HG02571 (cell line): ENCODE measurements at regions not wholly inside any gene's neighbourhood (a gene's known extent, or its start where the extent isn't known, plus 50 kb on each side); places are given as distances from the start of the nearest gene placed in this dataset.
"Not testable (repeated sequence)": the region's sequence is repeated elsewhere in the genome, so short reads cannot be mapped to it uniquely, and the experiment has no call there.

Source experiments
- ATAC-seq: cut with Tn5 transposase; IDR thresholded peaks from one replicate; pipeline ENCODE4 v1.9.1; 2021; ENCODE audit warnings: mild to moderate bottlenecking, moderate library complexity; ENCODE audit not compliant: unreplicated experiment

DNA sequence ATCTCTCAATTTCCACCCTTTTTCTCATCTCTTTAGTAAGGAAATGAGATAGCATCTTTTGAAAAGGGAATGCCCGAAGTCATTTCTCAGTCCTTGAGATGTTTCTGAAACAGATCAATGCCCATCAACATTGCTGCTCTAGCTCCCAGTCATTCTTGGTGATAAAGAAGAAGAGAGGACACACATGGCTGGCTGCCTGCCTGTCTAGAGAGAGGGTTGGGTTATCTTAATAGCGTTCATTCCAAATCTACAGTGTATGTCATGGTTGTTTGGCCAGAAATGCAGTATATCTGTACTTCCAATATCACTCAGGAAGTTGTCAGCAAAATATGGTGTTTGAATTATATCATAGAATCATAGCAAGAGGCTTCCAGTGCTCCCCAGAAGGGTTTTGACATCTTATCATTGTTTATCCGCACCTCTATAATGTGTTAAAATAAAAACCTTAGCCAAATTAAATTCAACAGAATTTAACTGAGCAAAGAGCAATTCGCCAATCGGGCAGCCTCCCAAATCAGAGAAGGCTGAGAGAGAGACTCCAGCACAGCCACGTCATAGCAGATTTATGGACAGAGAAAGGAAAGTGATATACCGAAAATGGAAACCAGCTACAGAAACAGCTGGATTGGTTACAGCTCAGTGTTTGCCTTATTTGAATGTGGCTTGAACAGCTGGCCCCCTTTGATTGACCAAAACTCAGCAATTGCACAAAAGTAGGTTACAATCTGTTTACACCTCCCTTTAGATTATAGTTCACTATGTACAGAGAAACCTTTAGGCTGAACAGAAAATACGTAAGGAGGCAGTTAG lies 321.0 kb upstream of the FRG1 start:
- not testable (repeated sequence) for ATAC-seq

DNA sequence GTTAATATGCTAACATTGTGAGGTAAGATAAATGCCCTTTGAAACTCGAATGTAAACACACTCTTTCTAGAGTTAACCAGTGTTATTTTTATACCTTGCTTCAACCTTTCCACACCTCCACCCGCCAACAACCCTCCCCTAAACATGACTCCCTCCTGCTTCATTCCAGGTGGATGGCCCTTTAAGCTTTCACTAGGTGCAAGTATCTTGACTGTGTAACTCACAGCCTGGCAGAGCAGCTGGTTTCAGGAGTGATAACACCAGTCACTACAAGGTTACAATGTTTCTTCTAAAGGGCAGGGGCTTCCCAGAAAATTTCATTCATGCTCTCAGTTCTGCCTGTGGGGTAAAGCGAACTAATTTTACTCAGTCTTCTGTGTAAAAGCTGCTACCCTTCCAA lies 318.1 kb upstream of the FRG1 start:
- ATAC-seq: not testable (repeated sequence)

DNA sequence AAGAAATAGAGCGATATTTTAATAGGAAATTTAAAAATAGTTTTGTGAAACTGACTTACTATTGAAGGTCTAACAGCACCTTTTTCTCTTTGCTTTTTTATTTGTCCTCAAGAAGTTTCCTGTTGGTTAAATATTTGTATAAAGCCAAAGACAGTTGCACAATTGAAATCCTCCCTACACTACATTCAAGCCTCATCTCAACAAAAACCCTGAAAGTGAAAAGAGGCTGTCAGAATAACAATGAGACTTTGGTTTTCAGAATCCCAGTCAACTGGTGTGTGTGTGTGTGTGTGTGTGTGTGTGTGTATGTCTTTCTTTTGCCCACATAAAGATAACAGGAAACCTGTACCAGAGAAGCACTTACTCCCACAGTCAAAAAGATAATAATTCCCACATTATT lies 313.6 kb upstream of the FRG1 start:
- not testable (repeated sequence) for ATAC-seq

DNA sequence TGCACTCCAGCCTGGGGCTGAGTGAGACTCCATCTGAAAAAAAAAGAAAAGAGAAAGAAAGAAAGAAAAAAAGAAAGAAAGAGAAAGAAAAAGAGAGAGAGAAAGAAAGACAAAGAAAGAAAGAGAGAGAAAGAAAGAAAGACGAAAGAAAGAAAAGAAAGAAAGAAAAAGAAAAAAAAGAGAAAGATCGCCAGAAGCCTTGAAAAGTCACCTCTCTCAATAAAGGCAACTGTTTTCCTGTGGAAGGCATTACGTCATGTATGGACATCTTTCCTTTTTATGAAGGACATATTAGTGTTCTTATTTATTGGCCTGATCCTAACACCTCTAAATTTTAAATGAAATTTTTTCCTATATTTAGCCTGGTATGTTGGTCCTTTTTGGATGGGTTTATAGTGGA lies 310.9 kb upstream of the FRG1 start:
- ATAC-seq: not testable (repeated sequence)

DNA sequence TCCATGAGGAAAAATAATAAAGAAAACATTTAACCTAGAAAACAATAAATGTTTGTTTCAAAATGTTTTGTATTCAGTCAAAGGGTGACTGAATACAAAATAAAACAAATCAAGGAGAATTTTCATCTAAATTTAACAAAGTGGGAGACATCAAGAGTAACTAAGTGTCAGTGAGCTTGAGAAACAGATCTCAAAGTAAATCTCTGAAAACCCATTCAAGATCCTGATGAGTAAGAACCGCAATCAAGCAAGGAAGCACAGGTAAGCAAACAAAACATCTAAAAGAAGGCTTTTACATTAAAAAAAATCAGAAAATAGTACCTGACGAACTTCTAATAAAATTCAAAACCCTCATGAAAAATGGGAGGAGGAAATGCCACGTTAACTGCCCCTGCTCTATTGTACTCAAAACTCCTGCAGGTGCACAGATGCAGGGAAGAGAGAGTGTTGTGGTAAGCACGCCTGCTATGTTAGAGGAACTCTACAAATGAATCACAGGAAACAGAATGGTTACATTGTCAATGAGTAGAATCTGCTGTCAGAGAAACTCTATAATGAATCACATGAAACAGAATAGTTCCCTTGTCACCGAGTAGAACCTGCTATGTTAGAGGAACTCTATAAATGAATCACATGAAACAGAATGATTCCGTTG lies 309.6 kb upstream of the FRG1 start:
- not testable (repeated sequence) for ATAC-seq

DNA sequence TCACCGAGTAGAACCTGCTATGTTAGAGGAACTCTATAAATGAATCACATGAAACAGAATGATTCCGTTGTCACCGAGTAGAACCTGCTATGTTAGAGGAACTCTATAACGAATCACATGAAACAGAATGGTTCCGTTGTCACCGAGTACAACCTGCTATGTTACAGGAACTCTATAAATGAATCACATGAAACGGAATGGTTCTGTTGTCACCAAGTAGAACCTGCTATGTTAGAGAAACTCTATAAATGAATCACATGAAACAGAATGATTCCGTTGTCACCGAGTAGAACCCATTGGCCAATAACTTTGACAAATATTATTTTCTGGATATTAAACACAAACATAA lies 309.1 kb upstream of the FRG1 start:
- ATAC-seq: not testable (repeated sequence)

DNA sequence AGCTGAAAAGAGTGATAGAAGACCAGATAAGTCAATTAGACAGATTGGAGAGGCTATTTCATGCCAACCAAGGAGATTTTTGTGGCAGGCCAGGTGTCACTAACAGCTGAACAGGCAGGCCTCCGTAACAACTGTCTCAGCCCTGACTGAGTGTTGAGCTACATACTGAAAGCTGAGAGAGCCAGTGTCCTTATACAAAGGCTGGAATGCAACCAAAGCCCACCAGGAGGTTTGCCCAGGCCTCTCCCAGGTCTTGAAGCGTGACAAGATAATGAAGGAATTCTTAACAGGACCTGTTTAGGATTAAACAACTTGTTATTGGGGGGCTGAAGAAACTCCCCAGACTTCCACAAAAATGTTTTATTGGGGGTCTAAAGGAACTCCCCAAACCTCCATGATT lies 290.2 kb upstream of the FRG1 start:
- not testable (repeated sequence) for ATAC-seq

DNA sequence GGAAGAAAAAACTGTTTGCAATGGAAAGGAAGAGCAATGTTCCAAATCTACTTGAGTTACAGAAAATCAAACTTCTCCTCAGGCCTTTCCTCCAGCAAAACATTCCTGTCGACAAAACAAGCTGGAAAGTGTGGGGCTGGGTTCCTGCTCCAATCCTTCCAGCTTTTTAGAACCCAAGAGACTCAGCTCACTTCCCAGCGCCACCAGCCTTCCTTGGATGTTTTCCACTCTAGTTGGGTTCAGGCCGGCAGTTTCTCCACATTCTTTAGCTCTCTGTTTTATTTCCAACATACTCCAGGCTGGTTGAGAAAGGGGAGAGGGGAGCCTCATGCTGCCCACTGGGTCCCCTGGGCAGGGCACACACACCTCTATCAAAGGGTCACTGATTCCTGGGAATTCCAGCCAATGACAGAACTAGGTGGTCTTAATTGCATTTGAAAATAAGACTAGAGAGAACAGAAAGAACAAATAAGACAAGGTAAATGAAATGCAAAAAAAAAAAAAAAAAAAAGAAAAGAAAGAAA lies 287.5 kb upstream of the FRG1 start:
- not testable (repeated sequence) for ATAC-seq

DNA sequence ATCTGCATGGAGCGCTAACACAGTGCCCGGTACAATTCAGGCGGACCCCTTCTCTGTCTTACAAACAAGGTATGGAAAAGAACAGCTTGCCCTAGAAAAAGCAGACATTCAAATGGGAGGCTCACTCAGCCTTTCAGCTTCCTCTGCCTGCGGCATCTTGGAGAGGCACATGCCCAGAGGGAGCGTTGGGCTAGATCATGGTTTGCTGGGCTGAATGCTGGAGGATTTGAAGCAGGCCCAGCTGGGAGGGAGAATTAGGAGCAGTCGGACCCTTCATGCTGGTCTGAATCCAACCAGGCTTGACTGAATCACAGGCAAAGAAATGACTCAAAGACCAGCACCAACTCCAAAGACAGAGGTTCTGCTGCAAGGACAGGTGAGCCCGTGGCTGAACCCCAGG lies 286.7 kb upstream of the FRG1 start:
- ATAC-seq: not testable (repeated sequence)

DNA sequence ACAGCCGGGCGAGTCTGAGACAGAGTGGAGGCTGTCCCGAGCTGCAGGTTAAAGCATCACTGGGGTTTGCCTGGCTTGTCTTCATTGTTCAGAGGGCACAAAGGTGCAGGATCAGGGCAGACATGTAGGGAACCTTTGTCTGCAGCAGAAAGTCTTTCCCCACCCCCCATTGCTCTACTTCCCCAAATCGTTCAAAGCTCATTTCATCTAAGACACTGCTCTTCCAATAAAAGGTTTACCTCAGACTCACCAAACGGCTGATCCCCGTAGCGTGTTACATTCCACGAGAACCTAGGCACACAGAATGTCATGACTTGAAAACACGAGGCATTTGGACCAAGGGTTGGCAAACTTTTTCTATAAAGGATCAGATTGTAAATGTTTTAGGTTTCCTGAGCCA lies 286.3 kb upstream of the FRG1 start:
- ATAC-seq: not testable (repeated sequence)

DNA sequence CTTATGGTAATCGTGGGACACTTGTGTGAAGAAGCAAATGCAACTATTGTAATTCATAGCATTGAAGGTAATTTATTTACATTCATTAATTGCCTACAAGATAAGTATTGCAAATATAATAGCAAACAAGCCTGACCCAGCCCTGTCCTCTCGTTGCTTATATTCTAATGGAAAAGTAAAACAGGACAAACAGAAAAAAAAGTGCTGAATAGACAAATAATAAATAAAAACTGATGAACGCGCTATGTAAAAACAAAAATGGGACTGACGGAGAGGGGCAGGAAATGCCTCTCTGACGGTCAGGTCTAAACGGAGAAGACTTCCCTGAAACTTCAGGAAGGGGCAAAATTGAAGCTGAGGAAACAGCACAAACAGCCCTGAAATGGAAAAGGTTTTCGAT lies 284.9 kb upstream of the FRG1 start:
- not testable (repeated sequence) for ATAC-seq

DNA sequence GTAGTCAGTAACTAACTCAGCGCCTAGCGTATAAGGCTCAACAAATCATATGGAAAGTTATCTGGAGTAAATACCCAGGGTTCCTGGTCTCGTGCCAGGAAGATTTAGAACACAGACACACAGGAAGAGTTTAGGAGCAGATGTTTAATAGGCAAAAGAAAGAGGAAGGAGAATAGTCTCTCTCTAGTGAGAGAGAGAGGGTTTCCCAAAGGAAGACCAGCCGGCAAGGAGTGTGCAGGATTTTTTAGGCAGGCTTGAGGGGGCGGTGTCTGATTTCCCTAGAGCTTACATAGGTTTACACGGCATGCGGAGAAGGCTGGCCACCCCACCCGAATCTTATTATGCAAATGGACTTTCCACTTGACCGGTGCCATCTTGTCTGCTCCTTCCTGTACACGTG lies 284.0 kb upstream of the FRG1 start:
- no peak for ATAC-seq

DNA sequence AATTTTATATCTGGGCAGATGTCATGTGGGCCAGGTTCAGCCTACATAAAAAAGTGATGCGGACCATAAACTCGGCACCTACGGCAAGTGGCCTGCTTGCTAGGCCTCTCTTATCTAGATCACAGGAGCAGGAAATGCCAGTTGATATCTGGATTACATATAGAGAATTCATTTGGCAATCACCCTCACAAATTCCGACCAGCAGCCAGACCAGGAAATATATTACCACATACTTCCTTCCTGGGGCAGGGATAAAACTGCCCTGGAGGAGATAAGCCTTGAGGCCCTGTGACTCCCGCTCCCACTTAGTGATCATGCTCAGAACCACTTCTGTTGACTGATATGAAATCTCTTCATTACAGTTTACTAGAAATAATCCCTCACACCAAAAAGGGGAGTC lies 282.4 kb upstream of the FRG1 start:
- not testable (repeated sequence) for ATAC-seq

DNA sequence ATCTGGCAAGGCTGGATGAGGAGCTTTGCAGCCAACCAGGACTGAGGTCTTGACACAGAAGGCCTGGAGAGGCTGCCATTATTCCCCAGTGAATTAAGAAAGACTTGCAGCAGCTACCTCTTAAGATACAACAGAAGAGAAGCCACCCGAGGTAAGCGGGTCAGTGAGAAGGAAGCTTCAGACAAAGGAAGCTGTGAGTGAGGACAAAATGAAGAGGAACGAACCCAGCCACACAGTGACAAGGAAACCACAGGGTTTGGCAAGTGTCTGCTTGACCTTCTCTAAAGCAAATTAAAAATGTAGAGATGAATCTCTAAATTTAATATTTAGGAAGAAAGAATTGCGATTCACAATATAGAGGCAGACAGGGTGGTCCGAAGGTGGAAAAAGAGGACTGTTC lies 281.8 kb upstream of the FRG1 start:
- ATAC-seq: not testable (repeated sequence)

DNA sequence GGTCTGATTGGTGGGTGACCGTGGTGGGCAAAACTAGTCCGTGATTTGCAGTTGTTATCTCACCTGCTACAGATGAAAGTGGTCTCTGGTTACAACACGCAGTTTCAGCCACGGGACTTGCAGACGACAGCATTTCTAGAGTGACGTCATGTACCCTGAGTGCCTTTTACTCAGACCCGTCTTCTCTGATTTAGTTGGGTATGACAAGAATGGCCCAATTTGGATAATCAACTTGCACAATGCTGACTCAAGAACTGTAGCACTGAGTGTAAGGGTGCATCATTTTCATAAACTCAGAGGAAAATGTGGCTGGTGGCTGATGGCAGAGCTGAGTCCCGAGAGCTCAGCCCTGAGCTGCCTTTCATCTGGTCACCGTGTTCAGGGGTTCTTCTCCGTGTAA lies 281.4 kb upstream of the FRG1 start:
- no peak for ATAC-seq

DNA sequence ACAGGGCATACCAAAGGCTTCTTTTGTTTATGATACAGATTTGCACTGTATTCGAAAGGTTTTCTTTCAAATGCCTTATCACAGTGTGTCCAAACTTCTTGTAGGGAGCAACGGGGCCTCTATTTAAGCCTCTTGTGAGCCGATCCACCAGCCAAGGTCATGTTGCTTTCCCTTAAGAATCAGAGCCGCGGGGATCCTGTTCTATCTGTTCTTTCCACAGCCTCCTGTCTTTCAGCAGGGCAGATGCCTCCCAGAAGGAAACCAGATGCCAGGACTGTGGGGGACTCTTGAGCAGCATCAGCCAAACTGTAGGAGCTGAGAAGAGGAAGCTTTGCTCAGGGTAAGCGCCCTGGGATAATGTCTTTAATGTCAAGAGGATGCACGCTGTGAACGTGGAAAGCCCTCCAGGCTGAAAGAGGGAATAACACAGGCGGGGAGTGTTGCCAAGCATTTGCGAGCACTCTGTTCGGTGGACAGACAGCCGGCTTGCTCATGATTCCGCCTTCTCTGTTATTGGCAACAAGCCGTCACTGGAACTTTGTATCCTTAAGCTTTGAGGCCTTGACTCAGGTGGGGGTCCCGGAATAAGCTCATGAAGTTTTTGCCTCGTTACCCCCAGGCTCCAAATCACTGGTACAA lies 279.8 kb upstream of the FRG1 start:
- ATAC-seq: no peak

DNA sequence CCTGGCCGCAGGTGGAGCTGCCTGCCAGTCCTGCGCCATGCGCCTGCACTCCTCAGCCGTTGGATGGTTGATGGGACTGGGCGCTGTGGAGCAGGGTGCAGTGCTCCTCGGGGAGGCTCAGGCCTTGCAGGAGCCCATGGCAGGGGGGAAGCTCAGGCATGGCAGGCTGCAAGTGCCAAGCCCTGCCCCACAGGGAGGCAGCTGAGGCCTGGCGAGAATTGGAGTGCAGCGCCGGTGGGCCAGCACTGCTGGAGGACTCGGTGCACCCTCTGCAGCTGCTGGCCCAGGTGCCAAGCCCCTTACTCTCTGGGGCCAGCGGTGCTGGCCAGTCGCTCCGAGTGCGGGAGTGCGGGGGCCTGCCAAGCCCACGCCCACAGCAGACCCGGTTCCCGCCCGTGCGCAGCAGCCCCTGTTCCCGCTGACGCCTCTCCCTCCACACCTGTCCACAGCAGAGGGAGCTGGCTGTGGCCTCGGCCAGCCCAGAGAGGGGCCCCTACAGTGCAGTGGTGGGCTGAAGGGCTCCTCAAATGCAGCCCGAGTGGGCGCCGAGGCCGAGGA lies 275.9 kb upstream of the FRG1 start:
- no peak for ATAC-seq

DNA sequence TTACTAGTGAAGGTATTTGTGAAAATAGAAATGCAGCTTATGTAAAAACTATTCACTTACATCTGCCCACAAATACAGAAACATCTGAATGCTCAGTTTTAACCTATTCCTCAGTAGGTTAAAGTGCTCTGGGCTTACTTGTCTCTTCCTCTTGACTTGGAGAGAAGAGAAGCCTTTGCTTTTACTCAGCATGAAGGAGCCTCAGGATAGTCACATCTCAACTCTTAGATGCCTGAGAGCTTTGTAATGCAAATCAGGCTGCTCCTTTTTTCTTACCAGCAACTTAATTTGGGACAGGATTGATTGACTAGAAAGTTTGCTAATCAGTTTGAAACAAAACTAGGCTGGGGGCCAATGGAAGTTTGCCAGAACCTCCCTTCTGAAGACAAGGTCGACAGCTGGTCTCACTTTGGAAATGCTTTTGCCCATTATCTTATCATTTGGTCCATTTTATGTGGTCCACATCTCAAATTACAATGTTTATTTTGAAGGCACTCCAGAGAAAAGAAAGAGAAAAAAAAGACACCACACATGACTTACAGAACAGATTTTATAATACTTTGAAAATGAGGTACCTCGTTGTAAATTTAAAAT lies 274.9 kb upstream of the FRG1 start:
- not testable (repeated sequence) for ATAC-seq

DNA sequence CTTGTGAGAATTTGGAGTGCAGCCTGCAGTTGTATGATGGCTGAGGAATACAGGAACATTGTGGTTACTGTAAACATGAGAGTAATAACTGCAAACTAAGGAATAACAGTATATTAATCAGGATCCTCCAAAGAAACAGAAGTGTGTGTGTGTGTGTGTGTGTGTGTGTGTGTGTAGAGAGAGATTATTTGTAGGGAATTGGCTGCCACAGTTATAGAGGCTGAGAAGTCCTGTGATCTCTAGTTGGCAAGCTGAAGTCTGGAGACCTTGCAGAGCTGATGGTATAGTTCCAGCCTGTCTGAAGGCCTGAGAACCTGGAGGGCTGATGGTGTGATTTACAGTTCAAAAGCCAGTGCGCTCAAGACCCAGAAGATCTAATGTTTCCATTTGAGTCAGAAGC lies 273.3 kb upstream of the FRG1 start:
- not testable (repeated sequence) for ATAC-seq

DNA sequence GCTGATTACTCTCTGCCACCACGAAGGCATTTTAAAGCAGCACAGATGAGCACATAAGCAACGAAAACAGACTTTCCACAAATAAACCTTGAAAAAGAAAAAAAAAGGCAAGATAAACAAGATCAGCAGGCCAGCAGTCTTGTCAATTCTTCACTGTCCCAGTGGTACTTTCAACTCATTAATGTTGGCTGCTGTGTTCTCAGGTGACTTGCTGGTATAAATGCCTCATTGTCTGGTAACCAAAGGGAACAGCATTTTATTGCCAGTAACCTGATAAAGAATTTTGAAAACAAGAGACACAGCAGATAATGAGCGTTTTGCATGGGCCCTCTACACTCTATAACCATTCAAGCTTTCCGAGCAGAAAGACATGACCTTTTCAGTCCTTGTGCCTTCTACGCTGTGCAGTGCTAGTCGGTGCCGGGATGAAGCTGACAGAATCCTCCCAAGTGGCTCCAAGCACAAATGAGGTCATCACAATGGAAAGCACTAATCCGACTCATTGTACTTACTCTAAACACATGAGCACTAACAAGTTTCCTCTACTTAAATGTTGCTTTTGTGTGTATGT lies 242.9 kb upstream of the FRG1 start:
- not testable (repeated sequence) for ATAC-seq

DNA sequence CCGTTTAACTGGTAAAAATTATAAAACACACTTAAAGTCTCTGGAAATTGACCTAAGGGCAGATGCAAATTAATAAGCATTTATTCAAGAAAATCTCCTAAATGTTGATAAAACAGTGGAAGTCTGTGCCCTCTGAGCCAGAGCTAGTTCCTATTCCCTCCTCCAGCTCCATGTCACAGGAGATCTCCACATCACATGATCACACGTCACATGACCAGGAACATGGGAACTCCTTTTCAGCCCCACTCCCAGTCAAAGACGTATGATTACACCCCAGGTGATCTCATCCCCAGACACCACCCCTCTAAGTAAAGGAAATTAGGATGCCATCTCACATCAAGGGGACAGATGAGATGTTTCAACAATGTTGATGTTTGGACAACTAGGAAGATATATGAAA lies 237.7 kb upstream of the FRG1 start:
- ATAC-seq: not testable (repeated sequence)
